ENCODE measurements at regions not wholly inside any gene's neighbourhood (a gene's known extent, or its start where the extent isn't known, plus 50 kb on each side); places are given as distances from the start of the nearest gene placed in this dataset.

DNA sequence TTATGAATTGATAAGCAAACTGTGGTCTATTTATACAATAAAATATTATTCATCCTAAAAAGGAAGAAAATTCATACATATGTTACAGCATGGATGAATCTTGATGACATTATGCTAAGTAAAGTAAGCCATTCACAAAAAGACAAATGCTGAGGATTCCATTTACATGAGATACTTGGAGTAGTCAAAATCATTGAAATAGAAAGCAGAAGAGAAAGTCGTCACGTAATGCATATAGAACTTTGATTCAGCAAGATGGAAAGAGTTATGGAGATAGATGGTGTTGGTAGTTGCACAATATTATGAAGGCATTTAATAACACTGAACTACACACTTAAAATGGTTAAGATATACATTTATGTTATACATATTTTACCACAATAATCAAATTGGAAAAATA is 309.7 kb upstream of the KLF6 start:
- TF ChIP-seq, protein P1, sequence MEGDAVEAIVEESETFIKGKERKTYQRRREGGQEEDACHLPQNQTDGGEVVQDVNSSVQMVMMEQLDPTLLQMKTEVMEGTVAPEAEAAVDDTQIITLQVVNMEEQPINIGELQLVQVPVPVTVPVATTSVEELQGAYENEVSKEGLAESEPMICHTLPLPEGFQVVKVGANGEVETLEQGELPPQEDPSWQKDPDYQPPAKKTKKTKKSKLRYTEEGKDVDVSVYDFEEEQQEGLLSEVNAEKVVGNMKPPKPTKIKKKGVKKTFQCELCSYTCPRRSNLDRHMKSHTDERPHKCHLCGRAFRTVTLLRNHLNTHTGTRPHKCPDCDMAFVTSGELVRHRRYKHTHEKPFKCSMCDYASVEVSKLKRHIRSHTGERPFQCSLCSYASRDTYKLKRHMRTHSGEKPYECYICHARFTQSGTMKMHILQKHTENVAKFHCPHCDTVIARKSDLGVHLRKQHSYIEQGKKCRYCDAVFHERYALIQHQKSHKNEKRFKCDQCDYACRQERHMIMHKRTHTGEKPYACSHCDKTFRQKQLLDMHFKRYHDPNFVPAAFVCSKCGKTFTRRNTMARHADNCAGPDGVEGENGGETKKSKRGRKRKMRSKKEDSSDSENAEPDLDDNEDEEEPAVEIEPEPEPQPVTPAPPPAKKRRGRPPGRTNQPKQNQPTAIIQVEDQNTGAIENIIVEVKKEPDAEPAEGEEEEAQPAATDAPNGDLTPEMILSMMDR (IDR thresholded peaks at IDR 0.05): no peak
- TF ChIP-seq POLR2A (IDR thresholded peaks at IDR 0.05): no peak
